Upper lobe of right lung (tissue), 1 donor: ENCODE measurements at regions not wholly inside any gene's neighbourhood (a gene's known extent, or its start where the extent isn't known, plus 50 kb on each side); places are given as distances from the start of the nearest gene placed in this dataset.

Source experiments
- ATAC-seq: fragments of 200-7000 bp; cut with Tn5 transposase; one replicate; pipeline ENCODE4 v1.9.1; 2020; ENCODE audit warnings: mild to moderate bottlenecking, moderate library complexity
- DNase-seq: peaks from one replicate; pipeline ENCODE4 v3.0.0-alpha.2; 2020
- H3K27ac ChIP-seq: fragments of 200-600 bp; one replicate; pipeline ENCODE4 v1.8.0; 2022
- H3K27me3 ChIP-seq: fragments of 200-600 bp; one replicate; pipeline ENCODE4 v1.8.0; 2022; ENCODE audit warnings: mild to moderate bottlenecking
- H3K36me3 ChIP-seq: fragments of 200-600 bp; one replicate; pipeline ENCODE4 v1.8.0; 2022
- H3K4me1 ChIP-seq: fragments of 200-600 bp; one replicate; pipeline ENCODE4 v1.8.0; 2022
- H3K4me3 ChIP-seq: fragments of 200-600 bp; one replicate; pipeline ENCODE4 v1.8.0; 2022; ENCODE audit warnings: mild to moderate bottlenecking
- H3K9me3 ChIP-seq: fragments of 200-600 bp; one replicate; pipeline ENCODE4 v1.8.0; 2022
- CTCF ChIP-seq: fragments of 200-600 bp; IDR thresholded peaks from one replicate; pipeline ENCODE4 v1.8.0; 2022; ENCODE audit warnings: antibody characterized with exemption
- intact Hi-C: fragments of 100-400 bp; cut with DNase I; formaldehyde crosslinking; loops from one replicate; pipeline ENCODE4 v1.11.0; 2022
- donor health status: DM: no; HTN: yes; CAD: no; lungs with severe emphysema.

GRCh38 chr12:113650476-113650875 lies 178.8 kb upstream of the LHX5 start:
- ATAC-seq (no peak), DNase-seq (no peak)
- Histone ChIP-seq H3K4me3 (no peak overlapping the region), H3K36me3 (no peaks in the 10 kb centered on the region), H3K27ac (no peak overlapping the region), H3K9me3 (no peaks in the 10 kb centered on the region), H3K4me1 (no peaks in the 10 kb centered on the region), H3K27me3 (peaks cover 35% of the 10 kb centered on the region)
- TF ChIP-seq CTCF, result no peak
- intact Hi-C loops, result no loop called here

GRCh38 chr12:113649256-113649830 lies 177.7 kb upstream of the LHX5 start:
- no peak for DNase-seq
- no peak for TF ChIP-seq CTCF
- intact Hi-C loops, result no loop called here
- no peak for ATAC-seq
- Histone ChIP-seq H3K36me3 (no peaks in the 10 kb centered on the region), H3K4me3 (no peak overlapping the region), H3K9me3 (no peaks in the 10 kb centered on the region), H3K27me3 (peaks cover 46% of the 10 kb centered on the region), H3K27ac (no peak overlapping the region), H3K4me1 (no peaks in the 10 kb centered on the region)

GRCh38 chr12:113647048-113647447 lies 175.4 kb upstream of the LHX5 start:
- Histone ChIP-seq H3K9me3 (no peaks in the 10 kb centered on the region), H3K27ac (no peak overlapping the region), H3K4me1 (no peaks in the 10 kb centered on the region), H3K27me3 (peaks cover 51% of the 10 kb centered on the region), H3K36me3 (no peaks in the 10 kb centered on the region), H3K4me3 (no peak overlapping the region)
- intact Hi-C loops, result no loop called here
- ATAC-seq, result no peak
- DNase-seq, result no peak
- TF ChIP-seq CTCF, result no peak

- DNase-seq (no peak), ATAC-seq (no peak)
- intact Hi-C loops, result no loop called here
- Histone ChIP-seq H3K4me1 (no peaks in the 10 kb centered on the region), H3K27ac (no peak overlapping the region), H3K9me3 (no peaks in the 10 kb centered on the region), H3K27me3 (peaks cover 54% of the 10 kb centered on the region), H3K4me3 (no peak overlapping the region), H3K36me3 (no peaks in the 10 kb centered on the region)
- no peak for TF ChIP-seq CTCF
Measured at GRCh38 chr12:113645603-113646002, 173.9 kb upstream of the LHX5 start.

- H3K27ac ChIP-seq, result no peak overlapping the region
- intact Hi-C loops, result no loop called here
- no peak for DNase-seq
- no peaks in the 10 kb centered on the region for H3K9me3 ChIP-seq
- TF ChIP-seq CTCF, result no peak
- no peak for ATAC-seq
- H3K4me1 ChIP-seq, result no peaks in the 10 kb centered on the region
- H3K4me3 ChIP-seq, result no peak overlapping the region
- H3K27me3 ChIP-seq, result peaks cover 58% of the 10 kb centered on the region
- no peaks in the 10 kb centered on the region for H3K36me3 ChIP-seq
Measured at GRCh38 chr12:113645183-113645582, 173.5 kb upstream of the LHX5 start.
